ENCODE measurements at regions not wholly inside any gene's neighbourhood (a gene's known extent, or its start where the extent isn't known, plus 50 kb on each side); places are given as distances from the start of the nearest gene placed in this dataset.
"Not testable (repeated sequence)": the region's sequence is repeated elsewhere in the genome, so short reads cannot be mapped to it uniquely, and the experiment has no call there.

DNA sequence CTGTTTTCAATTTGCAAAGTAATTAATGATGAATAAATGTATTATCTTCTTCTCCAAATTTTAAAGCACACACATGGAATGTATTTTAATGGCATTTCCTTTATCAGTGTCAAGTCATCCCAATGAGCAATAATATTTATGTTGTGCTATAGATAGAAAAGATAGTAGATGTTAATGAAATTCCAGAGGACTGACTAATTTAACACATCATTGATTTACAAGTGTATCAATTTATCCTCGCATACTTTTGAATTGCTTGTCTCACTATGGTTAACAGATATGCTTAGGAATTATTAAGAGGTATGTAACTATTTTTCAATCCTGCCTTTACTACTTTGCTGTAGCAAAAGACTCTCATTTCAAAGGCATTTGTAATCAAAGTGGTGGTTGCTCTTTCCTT, 842.9 kb downstream of the SLC6A15 start:
- DNase-seq (ENCODE audit: low read depth), result no peak

DNA sequence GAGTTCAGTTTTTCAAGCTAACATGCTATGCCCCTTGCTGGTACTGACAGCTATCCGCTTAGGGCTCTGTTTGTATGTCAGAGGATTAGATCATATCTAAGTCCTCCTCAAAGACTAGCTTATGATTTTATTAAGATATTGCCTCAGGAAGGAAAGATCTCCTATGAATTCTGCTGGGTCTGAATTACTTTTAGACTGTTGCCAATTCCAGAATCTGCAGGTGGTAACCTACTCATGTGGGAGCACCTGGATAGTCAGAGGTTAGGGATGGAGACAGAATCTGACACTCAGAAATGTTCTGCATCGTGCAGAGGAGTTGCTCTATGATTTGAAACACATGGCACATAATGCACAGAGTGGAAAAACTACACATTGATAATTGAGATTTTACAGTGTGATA, 843.4 kb downstream of the SLC6A15 start:
- no peak for DNase-seq (ENCODE audit: low read depth)

DNA sequence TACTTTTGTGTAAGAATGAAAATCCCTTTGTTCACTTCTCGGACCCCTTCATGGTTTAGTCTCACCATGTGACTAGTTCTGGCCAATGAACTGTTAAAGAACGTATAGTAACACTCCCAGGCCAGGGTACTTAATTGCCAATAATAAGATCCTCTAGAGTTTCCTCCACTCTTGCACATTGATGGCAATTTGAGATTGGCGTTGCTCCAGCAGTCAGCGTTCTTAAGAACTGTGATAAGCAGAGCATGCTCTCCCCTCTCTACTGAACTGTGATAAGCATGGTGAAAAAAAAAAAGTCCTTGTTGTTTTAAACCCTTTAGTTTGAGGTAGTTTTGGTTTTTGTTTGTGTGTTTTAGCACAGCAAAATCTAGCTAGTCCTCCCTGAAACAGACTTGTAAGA, 854.5 kb downstream of the SLC6A15 start:
- no peak for DNase-seq (ENCODE audit: low read depth)

DNA sequence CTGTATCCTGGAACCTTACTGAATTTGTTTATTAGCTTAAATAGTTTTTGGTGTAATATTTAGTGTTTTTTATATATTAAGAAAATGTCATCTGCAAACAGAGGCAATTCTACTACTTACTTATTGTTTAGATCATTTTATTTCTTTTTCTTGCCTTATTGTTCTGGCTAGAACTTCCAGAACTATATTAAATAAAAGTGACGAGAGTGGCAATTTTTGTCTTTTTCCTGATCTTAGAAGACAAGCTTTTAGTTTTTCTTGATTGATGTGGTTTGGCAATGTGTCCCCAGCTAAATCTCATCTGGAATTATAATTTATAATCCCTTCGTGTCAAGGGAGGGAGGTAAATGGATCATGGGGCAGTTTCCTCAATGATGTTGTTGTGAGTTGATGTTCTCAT, 857.8 kb downstream of the SLC6A15 start:
- DNase-seq (ENCODE audit: low read depth), result no peak

DNA sequence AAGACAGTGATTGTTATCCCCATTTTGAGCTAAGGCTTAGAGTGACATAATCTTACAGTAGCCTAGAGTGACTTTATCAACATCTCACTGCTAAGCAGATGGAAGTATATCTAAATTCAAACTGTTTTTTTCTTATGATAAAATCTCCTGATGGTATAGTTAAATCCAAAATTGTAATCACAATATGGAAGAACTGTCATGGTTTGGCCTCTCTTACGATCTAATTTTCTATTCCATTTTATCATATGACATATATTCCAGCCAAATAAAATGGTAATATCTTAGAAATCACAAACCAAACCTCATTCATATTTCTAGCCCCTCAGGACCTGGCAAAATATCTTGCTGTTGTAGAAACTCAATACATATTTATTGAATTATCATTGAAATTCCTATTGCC, 864.7 kb downstream of the SLC6A15 start:
- DNase-seq (ENCODE audit: low read depth), result no peak

DNA sequence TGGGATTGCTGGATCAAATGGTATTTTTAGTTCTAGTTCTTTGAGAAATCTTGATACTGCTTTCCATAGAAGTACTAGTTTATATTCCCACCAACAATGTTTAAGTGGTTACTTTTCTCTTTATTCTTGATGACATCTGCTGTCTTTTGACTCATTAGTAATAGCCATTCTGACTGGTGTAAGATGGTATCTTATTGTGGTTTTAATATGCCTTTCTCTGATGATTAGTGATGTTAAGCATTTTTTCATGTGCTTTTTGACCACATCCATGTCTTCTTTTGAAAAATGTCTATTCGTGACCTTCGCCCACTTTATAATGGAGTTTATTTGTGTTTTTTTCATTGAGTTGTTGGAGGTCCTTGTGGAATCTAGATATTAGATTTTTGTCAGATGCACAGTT, 865.7 kb downstream of the SLC6A15 start:
- no peak for DNase-seq (ENCODE audit: low read depth)

DNA sequence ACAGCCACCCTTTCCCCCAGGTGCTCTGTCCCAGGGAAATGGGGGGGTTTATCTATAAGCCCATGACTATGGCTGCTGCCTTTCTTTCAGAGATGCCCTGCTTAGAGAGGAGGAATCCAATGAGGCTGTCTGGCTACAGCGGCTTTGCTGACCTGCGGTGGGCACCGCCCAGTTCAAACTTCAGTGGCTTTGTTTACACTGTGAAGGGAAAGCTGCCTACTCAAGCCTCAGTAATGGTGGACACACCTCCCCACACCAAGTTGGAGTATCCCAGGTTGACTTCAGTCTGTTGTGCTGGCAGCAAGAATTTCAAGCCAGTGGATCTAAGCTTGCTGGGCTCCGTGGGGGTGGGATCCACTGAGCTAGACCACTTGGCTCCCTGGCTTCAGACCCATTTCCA, 869.2 kb downstream of the SLC6A15 start:
- no peak for DNase-seq (ENCODE audit: low read depth)

DNA sequence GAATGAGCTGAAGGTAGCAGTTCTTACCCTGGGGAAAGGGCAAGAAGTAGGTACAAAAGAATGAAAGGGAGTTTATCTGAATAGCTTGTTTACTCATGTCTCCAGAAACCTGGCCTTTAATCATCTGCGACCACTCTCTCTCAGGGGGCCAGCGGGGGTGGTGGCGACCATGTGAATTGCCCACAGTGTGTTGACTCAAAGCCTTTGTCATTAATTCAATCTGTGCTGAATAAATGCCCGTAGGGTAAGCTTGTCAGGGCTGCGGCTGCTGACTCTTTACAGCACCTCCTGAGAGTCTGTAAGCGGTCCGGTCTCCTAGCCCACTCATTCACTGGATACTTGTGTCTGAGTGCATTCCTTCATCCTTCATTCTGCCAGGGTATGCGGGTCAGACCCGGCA, 874.4 kb downstream of the SLC6A15 start:
- no peak for DNase-seq (ENCODE audit: low read depth)

DNA sequence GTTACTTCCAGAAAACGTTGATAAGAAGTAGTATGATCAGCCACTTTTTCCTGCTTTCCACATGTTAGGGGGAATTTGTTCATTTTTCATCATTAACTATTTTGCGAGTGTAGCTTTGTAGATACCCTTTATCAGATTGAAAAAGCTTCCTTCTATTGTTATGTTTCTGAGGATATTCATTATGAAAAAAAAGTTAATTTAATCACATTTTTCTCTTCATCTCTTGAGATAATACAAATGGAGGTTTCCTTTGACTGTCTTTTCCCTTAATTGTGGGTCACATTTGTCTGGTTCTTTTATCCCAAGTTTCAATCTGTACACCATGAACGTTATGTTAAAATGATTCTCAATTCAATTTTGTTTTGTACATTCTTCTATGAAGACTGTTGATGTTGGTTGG, 875.7 kb downstream of the SLC6A15 start:
- DNase-seq (ENCODE audit: low read depth), result no peak

DNA sequence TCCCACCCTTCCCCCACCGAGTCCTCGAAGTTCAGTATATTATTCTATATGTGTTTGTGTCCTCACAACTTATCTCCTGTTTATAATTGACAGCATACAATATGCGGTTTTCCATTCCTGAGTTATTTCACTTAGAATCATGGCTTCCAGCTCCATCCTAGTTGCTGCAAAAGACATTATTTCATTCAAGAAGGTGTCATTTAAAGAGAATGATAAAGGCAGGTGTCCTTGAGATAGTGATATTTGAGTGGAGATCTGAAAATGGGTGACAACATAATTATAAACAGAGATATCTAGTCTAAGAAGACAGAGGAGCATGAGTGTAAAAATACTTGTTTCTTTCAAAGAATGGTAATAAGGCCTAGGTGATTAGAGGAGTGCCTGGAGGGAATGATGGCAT, 876.8 kb downstream of the SLC6A15 start:
- no peak for DNase-seq (ENCODE audit: low read depth)

DNA sequence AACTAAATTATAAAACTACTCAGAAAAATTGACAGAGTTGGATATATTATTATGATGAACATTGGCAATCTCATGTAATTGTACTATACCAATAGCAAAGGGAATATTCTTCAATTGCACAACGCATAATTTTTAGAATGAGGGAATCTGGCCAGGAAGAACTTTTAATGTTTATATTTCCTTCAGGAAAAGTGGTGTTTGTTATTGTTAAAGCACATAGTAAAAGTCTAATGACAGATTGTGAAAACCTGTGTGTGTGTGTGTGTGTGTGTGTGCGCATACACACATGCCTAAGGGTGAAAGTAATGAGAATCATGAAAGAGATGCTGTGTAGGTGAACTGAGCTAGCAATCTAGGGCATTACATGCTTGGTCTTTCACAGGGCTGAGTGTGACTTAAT, 877.7 kb downstream of the SLC6A15 start:
- no peak for DNase-seq (ENCODE audit: low read depth)

DNA sequence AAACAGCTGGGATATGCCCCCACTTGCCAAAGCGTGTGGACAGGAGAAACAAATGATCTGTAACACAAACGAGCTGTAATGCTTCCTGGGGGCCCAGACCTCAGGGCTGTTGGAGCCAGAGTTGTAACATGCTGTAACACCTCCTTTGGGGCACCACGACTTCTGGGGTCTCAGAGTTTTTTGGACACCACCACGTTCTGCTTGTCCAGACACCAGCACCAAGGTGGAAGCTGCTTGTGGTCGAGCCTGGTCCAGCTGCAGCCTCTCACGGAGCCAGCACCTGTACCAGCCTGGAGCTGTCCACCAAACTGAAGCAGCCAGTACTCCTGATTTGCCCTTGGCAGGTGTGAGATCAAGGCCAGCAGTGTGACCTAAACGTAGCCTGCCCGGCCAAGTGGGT, 879.4 kb downstream of the SLC6A15 start:
- DNase-seq (ENCODE audit: low read depth), result no peak

DNA sequence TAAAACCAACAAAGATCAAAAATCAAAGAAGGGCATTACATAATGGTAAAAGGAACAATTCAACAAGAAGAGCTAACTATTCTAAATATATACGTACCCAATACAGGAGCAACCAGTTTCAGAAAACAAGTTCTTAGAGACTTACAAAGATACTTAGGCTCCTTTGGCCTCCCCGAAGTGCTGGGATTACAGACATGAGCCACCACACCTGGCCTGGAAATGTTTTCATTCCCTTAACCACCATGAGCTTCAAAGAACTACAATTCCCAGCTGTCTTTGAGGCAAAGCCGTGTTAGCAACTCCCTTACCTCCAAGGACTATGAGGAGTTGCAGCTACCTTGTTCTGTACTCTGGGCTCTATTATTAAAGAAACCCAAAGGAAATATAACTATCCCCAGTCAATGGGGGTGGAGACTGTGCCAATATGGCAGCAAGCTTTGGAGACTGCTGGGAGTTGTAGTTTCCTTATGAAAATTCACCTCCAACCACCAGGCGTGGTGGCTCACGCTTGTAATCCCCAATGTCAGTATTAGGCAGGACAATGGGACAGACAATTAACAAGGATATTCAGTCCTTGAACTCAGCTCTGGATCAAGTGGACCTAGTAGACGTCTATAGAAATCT, 893.9 kb downstream of the SLC6A15 start:
- not testable (repeated sequence) for DNase-seq (ENCODE audit: low read depth)

DNA sequence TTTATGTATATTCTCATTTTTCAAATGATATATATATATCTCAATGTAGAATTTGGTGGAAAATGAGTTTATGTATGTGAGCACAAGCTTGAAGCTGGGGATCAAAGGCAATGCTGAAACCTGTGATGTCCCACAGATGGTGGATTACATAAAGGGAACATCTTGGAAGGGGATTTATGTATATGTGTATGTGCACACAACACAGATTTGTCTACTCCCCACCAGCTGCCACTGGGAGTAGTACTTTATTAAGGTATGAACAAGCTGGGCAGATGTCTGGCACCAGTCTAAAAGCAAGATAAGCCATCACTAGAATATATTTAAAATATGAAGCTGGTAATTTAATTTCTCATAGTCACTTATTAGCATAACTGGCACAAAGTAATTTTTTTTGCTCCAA, 895.6 kb downstream of the SLC6A15 start:
- DNase-seq (ENCODE audit: low read depth), result no peak

DNA sequence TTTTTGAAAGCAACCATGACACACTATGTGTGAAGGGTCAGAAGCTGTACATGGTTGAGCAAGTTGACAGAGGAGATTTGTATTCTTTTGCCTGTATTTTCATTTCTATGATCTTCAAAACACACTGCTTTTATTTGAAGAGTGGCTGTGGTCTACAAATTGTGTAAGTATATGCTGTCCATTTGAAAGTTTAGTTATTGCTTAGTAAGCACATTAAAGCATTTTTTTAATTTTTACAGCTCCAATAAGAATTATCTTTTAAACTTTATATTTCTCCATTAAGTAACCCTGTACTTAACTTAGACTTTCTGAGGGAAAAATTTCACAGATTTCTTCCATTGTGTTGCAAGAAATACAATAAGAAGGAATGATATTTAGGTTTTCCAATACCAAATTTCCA, 915.2 kb downstream of the SLC6A15 start:
- no peak for DNase-seq (ENCODE audit: low read depth)

DNA sequence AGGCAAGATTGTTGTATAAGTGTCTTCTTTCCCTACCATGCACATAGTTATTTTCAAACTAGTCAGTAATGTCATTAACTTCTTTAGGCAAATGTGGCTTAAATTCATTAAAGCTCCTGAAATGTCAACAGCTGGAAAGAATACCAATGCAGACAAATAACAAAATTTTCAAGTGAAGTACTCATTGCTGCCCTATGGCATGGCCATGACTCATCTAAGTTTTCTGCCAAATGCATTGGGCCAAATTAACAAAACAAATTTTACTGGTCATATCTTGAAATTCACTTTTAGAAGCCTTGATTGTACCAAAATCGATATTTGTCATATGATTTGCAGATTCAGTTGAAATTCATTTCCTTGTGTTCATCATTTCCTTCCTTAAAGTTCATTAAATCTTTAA, 915.9 kb downstream of the SLC6A15 start:
- DNase-seq (ENCODE audit: low read depth), result no peak

DNA sequence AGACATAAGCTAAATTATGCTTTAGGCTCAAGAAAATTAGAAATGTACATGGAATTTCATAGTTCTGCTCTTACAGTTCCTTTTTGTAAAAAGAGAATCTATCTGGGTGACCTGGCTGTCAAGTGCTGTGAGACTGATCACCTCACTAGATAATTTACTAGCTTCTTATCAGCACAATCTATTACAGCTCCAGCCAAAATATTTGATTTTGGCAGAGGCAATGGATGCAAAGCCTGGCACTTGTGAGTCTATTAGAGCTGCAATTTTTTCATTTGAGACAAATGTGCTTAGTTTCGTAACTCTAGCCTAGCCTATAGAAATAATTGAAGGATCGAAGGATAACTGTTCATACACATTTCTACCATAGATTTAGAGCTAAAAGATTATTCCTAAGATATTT, 927.5 kb downstream of the SLC6A15 start:
- no peak for DNase-seq (ENCODE audit: low read depth)

DNA sequence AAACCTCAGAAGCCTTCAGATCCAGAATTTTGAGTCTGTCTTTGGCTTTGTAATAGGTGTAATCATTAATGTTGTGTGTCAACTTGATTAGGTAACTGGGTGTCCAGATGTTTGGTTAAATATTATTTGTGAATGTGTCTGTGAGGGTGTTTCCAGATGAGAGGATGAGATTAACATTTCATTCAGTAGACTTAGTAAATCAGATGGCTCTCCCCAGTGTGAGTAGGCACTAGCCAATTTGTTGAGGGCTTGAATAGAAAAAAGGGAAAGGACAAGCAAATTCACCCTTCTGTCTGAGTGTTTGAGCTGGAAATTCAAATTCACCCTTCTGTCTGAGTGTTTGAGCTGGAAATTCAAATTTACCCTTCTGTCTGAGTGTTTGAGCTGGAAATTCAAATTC, 932.2 kb downstream of the SLC6A15 start:
- DNase-seq (ENCODE audit: low read depth), result no peak

DNA sequence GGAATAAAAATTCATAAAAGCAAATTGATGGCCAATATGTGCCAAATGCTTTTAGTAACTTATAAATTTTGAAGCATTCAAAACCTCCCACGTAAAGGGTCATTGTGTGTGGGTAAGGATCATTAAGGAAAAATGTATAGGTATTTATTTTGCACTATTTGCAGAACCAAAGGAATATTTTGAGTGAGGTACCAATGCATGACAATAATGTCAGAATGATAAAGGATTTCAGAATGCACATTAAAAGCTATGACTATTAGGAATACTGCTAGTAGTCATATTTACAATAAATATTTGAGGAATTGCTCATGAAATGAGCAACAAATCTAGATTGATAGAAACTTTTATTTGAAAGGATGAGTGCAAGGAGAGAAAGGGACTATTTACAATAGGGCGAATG, 932.8 kb downstream of the SLC6A15 start:
- DNase-seq (ENCODE audit: low read depth), result no peak

DNA sequence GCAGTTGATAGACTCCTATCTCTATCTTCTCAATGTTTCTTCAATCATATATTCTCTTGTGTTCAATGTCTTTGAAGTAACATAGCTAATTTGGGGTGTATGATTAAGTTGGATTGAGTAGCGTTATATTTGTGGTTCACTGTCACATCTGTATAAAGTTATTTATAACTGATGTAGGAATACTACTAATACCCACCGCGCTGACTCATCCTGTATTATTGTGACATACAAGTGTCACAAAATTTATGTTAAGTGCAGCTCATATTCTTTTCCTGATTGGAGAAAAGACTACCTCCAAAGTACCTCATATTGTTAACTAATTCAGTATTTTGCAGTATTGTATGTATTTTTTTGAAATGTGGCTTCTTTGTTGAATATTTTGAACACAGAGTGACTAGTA, 940.8 kb downstream of the SLC6A15 start:
- DNase-seq (ENCODE audit: low read depth), result no peak

DNA sequence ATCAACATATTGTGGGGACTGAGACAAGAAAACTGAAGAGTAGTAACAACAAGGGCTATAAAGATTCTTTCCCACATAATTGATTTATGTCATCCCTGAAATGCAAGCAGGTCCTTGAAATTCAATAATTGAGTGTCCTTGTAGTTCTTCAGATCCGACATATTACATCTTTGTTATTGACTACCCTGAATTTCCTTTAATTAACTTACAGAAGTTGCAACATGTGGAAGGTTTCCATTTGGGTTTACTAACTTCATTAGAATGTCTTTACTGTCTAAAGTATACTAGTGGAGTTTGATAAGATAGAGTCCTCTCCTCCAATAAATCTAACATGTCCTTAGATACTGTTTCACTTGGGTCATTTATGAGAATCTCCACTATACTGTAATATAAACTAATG, 951.8 kb downstream of the SLC6A15 start:
- no peak for DNase-seq (ENCODE audit: low read depth)

DNA sequence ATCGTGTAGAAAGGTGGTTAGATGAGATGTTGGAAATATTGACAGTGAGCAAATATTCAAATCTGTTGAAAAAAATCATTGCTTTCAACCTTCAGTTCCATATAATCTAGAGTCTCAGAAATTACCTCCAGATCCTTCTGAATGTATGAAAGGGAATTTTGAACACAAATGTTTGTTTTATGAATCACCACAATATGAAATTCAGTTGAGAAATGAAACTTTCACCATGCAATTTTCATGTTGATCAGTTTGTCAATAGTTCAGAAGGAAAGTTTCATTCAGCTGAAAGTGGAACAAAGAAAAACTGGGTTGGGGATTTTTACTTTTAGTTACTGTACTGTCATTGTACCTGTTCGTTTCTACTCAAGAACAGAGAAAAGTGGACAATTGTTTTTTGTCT, 953.6 kb downstream of the SLC6A15 start:
- DNase-seq (ENCODE audit: low read depth), result no peak

DNA sequence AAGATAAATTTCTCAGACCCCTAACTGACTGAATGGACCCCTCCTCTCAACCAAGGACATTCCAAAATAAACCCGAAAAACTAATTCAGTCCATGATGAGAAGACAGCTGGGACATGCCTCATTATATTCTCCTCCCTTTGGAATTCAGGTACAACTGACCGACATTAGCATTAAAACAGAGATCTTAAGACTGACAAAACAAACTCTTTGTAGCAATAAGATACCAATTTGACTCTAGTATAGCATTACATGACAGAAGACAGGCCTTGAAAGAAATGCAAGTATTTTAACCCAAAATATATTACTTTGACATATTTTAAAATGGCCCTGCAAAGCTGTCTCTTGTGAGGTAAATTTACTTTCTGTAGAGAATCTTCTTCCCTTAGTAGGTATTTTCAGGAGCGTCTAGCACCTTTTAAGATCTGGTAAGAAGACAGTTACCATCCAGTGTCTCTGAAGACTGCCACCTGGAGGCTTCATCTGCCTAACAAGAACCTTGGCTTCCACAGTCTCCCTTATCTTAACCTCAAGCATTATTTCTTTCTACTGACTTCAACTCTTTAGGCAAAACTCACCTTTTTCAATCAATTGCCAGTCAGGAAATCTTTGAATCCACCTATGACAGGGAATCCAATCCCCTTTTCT, 957.5 kb downstream of the SLC6A15 start:
- no peak for DNase-seq (ENCODE audit: low read depth)

All from HT1080 (cell line).